Medulla oblongata (tissue), 1 donor: ENCODE measurements at regions not wholly inside any gene's neighbourhood (a gene's known extent, or its start where the extent isn't known, plus 50 kb on each side); places are given as distances from the start of the nearest gene placed in this dataset.

Experiments
- DNase-seq: peaks from one replicate; pipeline ENCODE4 v3.0.0-alpha.2; 2015; ENCODE audit errors: extremely low spot score

GRCh38 chr16:79792664-79793351, 192.3 kb upstream of the MAF start:
- no peak for DNase-seq

GRCh38 chr16:79792076-79792475, 191.5 kb upstream of the MAF start:
- no peak for DNase-seq

DNA sequence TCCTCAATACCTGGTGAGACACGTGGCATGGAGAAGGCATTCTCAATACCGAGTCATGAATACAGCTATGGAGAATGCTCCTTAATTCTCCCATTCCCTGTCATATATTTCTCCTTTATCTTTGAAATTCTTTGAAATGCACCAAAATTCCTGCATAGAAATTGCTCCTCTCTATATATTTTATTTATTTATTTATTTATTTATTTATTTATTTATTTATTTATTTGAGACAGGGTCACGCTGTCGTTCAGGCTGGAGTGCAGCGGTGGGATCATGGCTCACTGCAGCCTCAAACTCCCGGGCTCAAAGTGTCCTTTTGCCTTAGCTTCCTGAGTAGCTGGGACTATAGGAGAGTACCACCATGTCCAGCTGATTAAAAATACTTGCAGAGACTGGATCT, 190.3 kb upstream of the MAF start:
- DNase-seq, result no peak

DNA sequence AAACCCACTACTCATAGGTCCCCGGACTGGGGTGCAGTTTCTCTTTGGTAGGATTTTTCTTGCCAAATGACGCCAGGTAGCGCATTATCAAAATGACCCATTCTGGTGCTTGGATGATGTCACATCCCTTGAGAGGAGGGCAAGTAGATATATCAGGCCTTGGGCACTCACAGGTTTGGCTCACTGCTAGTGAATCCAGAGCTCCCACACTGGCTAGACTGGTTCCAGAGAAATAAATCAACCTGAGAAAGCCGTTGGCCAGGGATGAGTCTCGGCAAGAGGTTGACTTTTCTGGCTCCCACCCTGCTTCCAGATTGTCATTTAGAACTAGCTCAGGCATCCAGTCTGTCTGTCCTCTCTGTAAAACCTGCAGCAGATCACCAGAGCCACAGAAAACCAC, 188.4 kb upstream of the MAF start:
- DNase-seq, result no peak

DNA sequence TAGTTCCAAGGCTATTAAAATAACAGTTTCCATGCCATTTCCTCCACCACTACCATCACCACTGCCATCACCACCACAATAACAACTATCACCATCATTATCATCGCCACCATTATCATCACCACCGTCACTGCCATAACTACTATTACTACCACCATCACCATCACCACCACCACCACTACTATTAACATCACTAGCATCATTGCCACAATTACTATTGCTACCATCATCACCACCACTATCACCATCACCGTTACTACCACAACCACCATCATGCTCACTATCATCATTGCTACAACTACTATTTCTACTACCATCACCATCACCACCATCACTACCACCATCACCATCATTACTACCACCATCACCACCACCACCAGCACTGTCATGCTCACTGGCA, 185.9 kb upstream of the MAF start:
- DNase-seq, result no peak

DNA sequence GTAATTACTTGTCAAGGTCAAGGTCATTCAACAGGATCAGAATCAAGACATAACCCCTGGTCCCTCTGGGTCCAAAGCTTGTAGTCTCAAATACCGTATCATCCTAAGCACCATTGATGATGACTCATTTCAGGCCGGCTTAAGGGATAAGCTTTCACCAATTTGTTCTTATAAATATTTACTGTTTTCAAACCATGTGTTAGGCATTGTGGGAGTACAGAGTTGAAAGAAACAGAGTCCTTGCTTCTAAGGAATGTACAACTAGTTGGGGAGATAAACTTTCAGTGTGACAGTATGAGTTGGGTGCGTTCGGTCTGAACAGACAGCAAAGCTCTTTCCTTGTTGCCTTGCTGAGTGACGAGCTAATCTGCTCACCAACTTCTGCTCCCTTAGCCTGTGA, 183.5 kb upstream of the MAF start:
- DNase-seq, result no peak

DNA sequence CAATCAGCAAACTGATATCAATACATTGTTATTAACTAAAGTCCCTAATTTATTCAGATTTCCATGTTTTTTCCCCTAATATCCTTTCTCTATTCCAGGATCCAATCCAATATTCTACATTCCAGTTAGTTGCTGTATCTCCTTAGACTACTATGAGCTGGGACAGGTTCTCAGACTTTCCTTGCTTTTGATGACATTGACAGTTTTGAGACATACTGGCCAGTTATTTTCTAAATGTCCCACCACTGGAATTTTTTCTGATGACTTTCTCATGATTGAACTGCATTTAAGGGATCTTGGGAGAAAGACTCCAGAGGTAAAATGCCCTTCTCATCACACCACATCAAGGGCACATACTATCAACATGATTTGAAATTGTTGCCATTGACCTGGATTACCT, 177.1 kb upstream of the MAF start:
- no peak for DNase-seq

GRCh38 chr16:79776243-79776847, 175.8 kb upstream of the MAF start:
- DNase-seq, result peak; percentile 9

DNA sequence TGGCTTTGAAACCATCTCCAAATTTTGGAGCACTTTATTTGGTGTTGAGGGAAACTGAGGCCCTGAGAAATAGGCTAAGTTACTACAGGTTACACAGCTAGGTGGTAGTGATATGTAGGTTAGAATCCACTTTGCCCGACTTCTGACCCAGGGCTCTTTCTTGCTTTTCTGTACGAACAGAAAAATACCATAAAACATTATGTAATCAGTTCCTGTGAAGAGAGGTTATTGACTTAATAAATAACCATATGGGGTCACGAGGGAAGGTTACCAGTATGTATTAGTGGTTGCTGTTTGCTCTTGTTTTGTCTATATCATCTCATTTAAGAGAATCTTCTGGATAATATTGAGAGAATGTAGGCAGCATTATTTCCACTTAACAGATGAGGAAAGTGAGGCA, 172.2 kb upstream of the MAF start:
- DNase-seq, result no peak

- DNase-seq, result no peak
Measured at GRCh38 chr16:79772048-79772447, 171.5 kb upstream of the MAF start.

- DNase-seq, result peak; percentile 94
Measured at GRCh38 chr16:79770244-79771064, 169.9 kb upstream of the MAF start.

- DNase-seq, result peak; percentile 4
Measured at GRCh38 chr16:79769928-79770243, 169.3 kb upstream of the MAF start.

DNA sequence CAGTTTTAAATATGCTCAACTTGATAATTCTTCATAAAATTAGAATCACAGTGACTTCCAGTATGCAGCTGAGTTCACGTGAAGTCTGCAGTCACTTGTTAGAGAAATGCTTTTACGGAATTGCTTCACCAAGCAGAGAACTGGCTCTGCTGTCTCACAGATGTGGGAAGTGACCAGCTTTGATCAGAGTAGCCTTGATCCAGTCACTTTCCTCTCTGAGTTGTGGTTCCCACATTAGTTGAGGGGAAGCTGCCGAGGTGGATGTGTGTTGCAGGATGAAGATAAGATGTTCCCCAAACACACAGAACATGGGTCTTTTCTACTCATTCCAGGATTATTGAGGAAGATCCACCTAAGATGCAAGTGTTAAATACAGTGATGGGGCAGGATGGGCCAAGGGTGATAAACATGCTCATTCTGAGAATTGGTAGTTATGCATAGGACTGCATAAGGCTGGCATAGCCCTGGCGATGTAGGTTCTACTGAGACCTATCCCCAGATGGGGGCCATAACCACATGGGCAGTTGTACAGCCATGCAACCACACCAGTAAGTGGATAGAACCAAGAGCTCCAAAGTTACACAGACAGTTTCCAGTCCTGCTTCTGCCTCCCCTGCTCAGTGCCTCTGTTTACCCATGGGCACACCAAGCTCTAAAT, 168.9 kb upstream of the MAF start:
- no peak for DNase-seq

DNA sequence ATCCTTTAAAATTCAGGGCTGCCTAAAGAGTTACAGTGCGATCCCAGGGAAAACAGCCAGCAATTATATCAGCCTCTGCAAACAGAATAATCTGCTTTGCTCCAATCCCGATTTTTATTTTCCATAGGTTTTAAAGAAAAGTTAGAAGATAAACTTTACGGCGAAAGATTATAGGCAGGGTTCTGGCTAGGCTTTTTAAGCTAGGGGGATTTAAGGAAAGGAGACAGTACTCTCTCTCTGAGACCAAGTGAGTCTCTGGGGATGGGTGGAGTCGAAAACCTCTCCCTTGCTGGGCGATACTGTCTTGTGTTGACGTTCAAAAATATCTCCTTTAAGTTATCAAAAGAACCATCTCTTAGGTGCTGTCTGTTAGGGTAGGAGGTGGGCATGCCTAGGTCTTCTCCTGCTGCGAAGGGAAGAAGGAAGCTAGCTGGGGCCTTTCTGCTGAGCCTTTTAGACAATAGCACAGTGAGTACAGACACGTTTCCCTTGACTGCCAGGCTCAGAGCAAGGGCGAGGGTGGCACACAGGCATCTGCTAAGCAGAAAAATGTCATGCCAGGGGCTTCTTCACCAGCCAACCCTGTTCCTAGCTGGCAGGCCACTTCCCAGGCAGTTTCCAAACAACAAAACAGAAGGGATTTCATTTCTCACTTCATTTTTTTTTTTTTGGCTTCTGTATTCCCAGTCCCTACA, 167.9 kb upstream of the MAF start:
- DNase-seq, result peak; percentile 69

GRCh38 chr16:79767421-79768275, 167.1 kb upstream of the MAF start:
- peak; percentile 68 for DNase-seq

- DNase-seq, result no peak
Measured at GRCh38 chr16:79765901-79766394, 165.4 kb upstream of the MAF start.

GRCh38 chr16:79765431-79765830, 164.9 kb upstream of the MAF start:
- no peak for DNase-seq

DNA sequence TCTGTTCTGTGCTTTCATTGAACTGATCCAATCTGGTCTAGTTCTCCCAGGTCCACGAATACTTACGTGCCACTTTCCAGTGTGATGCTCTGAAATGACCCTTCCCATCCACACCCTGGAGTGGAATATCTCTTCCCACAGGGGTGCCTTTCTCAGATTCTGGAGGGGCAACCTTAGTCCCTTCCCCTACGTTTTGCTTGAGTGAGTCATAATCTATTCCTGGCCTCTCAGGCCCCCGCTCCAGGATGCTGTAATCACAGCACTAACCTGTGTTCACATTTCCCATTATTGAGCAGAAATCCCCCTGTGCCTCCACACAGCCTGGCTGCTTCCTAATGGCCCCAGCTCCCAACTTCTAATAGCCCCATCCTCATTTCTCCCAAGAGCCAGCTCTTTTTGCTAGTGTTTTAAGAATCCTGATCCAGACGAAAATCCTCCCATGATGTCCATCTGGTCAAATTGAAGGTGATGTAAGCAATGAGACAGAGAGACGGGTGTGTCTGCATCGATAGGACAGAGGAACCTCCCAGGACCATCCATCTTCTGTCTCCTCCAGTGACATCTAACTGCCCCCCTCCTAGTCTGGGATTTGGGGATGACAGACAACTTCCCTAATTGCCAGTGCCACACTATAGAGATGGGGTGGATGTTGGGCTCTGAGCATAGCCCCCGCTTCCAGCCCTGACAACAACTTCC, 164.0 kb upstream of the MAF start:
- no peak for DNase-seq

GRCh38 chr16:79762217-79762616, 161.7 kb upstream of the MAF start:
- DNase-seq, result no peak

DNA sequence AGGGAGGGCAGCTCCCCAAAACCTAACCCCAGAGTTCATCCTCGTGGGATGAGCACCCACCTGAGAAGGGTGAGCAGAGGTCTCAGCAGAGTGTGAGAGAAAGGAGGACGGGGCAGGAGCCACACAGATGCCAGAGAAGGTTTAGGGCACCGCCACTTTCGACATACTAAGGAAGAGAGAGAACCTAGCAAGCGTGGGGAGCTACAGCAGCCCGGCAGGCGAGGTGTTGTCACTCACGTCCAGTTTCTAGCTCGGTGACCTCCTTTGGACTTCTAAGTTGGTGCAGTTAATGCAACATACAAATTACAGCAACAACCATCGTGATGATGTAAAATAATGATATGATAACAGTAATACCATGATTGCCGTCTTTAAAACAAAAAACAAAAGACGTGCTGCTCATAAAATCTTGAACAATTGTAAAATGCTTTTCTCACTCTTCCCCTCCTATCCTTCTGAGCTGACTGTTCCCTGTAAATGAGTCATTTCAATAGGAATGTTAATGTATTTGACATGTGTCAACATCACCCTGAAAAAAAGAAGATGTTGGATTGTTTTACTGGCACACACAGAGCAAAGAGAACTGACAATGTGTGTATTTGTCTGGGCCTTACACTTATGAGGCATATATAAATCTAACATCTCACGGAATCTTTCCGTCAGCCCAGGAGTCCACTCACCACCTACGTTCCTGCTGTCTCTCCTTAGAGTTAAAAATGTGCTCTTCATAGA, 158.2 kb upstream of the MAF start:
- no peak for DNase-seq
